ENCODE measurements at regions not wholly inside any gene's neighbourhood (a gene's known extent, or its start where the extent isn't known, plus 50 kb on each side); places are given as distances from the start of the nearest gene placed in this dataset.

- no peak overlapping the region for H3K56ac ChIP-seq (ENCODE audit: insufficient read length, low read depth, low read length)
- no peak overlapping the region for H2BK120ac ChIP-seq (ENCODE audit: low read depth, low read length, poor library complexity, severe bottlenecking)
- H3K18ac ChIP-seq (ENCODE audit: insufficient read length, low read depth, low read length), result no peak overlapping the region
- H3K27me3 ChIP-seq (ENCODE audit: insufficient read depth, low read length), result no peaks in the 10 kb centered on the region
- DNase-seq, result no peak
- Mint-ChIP-seq H3K27me3 (ENCODE audit: low read depth) (no peaks in the 10 kb centered on the region), H3K4me3 (no peak overlapping the region), H3K9me3 (no peaks in the 10 kb centered on the region), H3K27ac (no peak overlapping the region), H3K4me1 (peaks cover 0 to 2% of the 10 kb centered on the region in 2 experiments; a peak in 1 of 4 replicates), H3K36me3 (ENCODE audit: insufficient read depth in 1 of 3, low read depth in 3 of 3) (no peaks in the 10 kb centered on the region)
- H3K23ac ChIP-seq (ENCODE audit: insufficient read length, low read depth, low read length), result no peak overlapping the region
- H2AK5ac ChIP-seq (ENCODE audit: insufficient read length, low read length), result no peak overlapping the region
- no CpG with 5 or more reads among the region's 6 CpGs for WGBS (ENCODE audit: extremely low coverage, insufficient read length, low lambda C conversion rate)
- no peak overlapping the region for H4K91ac ChIP-seq (ENCODE audit: insufficient read length, low read depth, low read length)
- H3K9me3 ChIP-seq (ENCODE audit: control insufficient read depth, low read depth, low read length), result no peaks in the 10 kb centered on the region
- H2BK5ac ChIP-seq (ENCODE audit: insufficient read length, low read length), result no peak overlapping the region
- no peak overlapping the region for H3K27ac ChIP-seq (ENCODE audit: insufficient read length, low read depth, low read length)
- H2AFZ ChIP-seq (ENCODE audit: low read length), result no peak overlapping the region
- no peak overlapping the region for H3T11ph ChIP-seq (ENCODE audit: low read length)
- no peak overlapping the region for H3K4ac ChIP-seq (ENCODE audit: low read depth, low read length)
- H3K79me2 ChIP-seq (ENCODE audit: insufficient read depth, low read length), result no peaks in the 10 kb centered on the region
- H4K20me1 ChIP-seq (ENCODE audit: control insufficient read depth, insufficient read depth, insufficient read length), result no peaks in the 10 kb centered on the region
- no peaks in the 10 kb centered on the region for H3K79me1 ChIP-seq (ENCODE audit: insufficient read depth, low read depth, low read length, poor library complexity, severe bottlenecking)
- no peak overlapping the region for H3K9ac ChIP-seq (ENCODE audit: extremely low read depth, insufficient read length, low read length)
- H2BK15ac ChIP-seq (ENCODE audit: low read depth, low read length), result no peak overlapping the region
- no peak overlapping the region for H3K4me2 ChIP-seq (ENCODE audit: insufficient read depth, insufficient read length, low read length)
- H3K4me1 ChIP-seq (ENCODE audit: insufficient read depth, low read length), result no peaks in the 10 kb centered on the region
- H2BK20ac ChIP-seq (ENCODE audit: low read depth, low read length, poor library complexity, severe bottlenecking), result no peak overlapping the region
- H4K5ac ChIP-seq (ENCODE audit: insufficient read length, low read depth, low read length), result no peak overlapping the region
- no peaks in the 10 kb centered on the region for H3K23me2 ChIP-seq (ENCODE audit: insufficient read length, low read depth, low read length, poor library complexity, severe bottlenecking)
- H3K14ac ChIP-seq (ENCODE audit: insufficient read depth, low read length), result no peak overlapping the region
- H2BK12ac ChIP-seq (ENCODE audit: insufficient read length, low read depth, low read length), result no peak overlapping the region
- no peak for TF ChIP-seq CTCF (conservative IDR thresholded peaks at IDR 0.05)
- no peak overlapping the region for H4K8ac ChIP-seq (replicated peaks; ENCODE audit: insufficient read length, low read depth, low read length)
Measured at GRCh38 chr4:163959932-163960331, 465.4 kb downstream of the TMA16 start.
